K562 (cell line): ENCODE measurements at regions not wholly inside any gene's neighbourhood (a gene's known extent, or its start where the extent isn't known, plus 50 kb on each side); places are given as distances from the start of the nearest gene placed in this dataset.
"Not testable (repeated sequence)": the region's sequence is repeated elsewhere in the genome, so short reads cannot be mapped to it uniquely, and the experiment has no call there.

Experiments
- ATAC-seq: fragments of 200-7000 bp; cut with Tn5 transposase; 3 replicates; pipeline ENCODE4 v1.9.1; 2020; ENCODE audit warnings: moderate library complexity
- BruUV-seq: library from RNA; stranded (reverse); fragments of 400-500 nt; replicated peaks from 2 replicates; lab custom pipeline; 2021; lab: Mats Ljungman, UMichigan
- CTCF ChIA-PET: fragments of 300-600 bp; formaldehyde crosslinking; extraction: SDS; loops from one replicate; lab custom pipeline; 2021; ENCODE audit warnings: low intra/inter-chr PET ratio; lab: Yijun Ruan, JAX
- POLR2A ChIA-PET: fragments of 300-600, 350-650 bp; sonication (Branson Sonifier 250); formaldehyde crosslinking; extraction: SDS; loops from one replicate; lab custom pipeline; 2021; ENCODE audit warnings: antibody characterized with exemption, inconsistent platforms; lab: Yijun Ruan, JAX
- DNase-seq, 4 experiments: peaks; one replicate each; pipeline versions ENCODE4 v3.0.0 to v3.0.0-alpha.2; 2011 to 2018; ENCODE audit warnings: low spot score in 3 of 4, mixed read lengths in 3 of 4; ENCODE audit errors: extremely low read depth in 1 of 4
- FAIRE-seq: peaks from 2 replicates; lab custom pipeline; 2011; peaks lifted over from hg19 to GRCh38; lab: Jason Lieb, UNC
- H2AFZ ChIP-seq: 2 replicates; pipeline ENCODE4 v1.6.0; 2011; ENCODE audit warnings: low read depth, low read length, control low read depth, inconsistent platforms
- H3K27ac ChIP-seq: fragments of 200-600 bp; 3 replicates; pipeline ENCODE4 v1.8.0; 2011; ENCODE audit warnings: low read depth, mild to moderate bottlenecking, control low read depth, inconsistent platforms, low read length, moderate library complexity, mixed read lengths; ENCODE audit errors: extremely low read depth
- H3K27me3 ChIP-seq, 2 experiments: fragments of 300-600 bp in 1 of 2; 2 replicates in 1 of 2; 3 replicates in 1 of 2; pipeline versions ENCODE4 v1.6.0 to v1.8.0; 2011; ENCODE audit warnings: inconsistent platforms in 2 of 2, low read length in 2 of 2, mild to moderate bottlenecking in 1 of 2, mixed read lengths in 1 of 2, moderate library complexity in 1 of 2; ENCODE audit not compliant: control insufficient read depth in 2 of 2, insufficient read depth in 2 of 2
- H3K36me3 ChIP-seq: fragments of 300-600 bp; 3 replicates; pipeline ENCODE4 v1.8.0; 2011; ENCODE audit warnings: mild to moderate bottlenecking, low read length, inconsistent platforms; ENCODE audit not compliant: control insufficient read depth, insufficient read depth
- H3K4me1 ChIP-seq, 2 experiments: fragments of 200-600 bp in 1 of 2; replicated peaks in 1 of 2; 2 replicates in 1 of 2; 3 replicates in 1 of 2; pipeline versions ENCODE4 v1.5.1 to v1.8.0; 2011; ENCODE audit warnings: inconsistent platforms in 2 of 2, low read length in 2 of 2, mild to moderate bottlenecking in 1 of 2, mixed read lengths in 1 of 2, moderate library complexity in 1 of 2; ENCODE audit not compliant: control insufficient read depth in 2 of 2, insufficient read depth in 2 of 2
- H3K4me2 ChIP-seq: 2 replicates; pipeline ENCODE4 v1.6.1; 2011; ENCODE audit warnings: low read length, control low read depth, inconsistent platforms, mixed read lengths; ENCODE audit not compliant: insufficient read depth
- H3K4me3 ChIP-seq: fragments of 200-600 bp; sonication (generic), shearing (Covaris generic); 2 replicates; pipeline ENCODE4 v1.5.1; 2016; ENCODE audit warnings: control low read depth, inconsistent platforms
- H3K79me2 ChIP-seq: fragments of 200-600 bp; 3 replicates; pipeline ENCODE4 v1.8.0; 2011; ENCODE audit warnings: low read length, inconsistent platforms; ENCODE audit not compliant: control insufficient read depth, insufficient read depth
- H3K9ac ChIP-seq, 2 experiments: 2 replicates each; pipeline versions ENCODE4 v1.6.0 to v1.6.1; 2011; ENCODE audit warnings: low read depth in 2 of 2, low read length in 2 of 2, control low read depth in 1 of 2, inconsistent platforms in 1 of 2, mild to moderate bottlenecking in 1 of 2, mixed read lengths in 1 of 2; ENCODE audit not compliant: insufficient read depth in 1 of 2
- H3K9me1 ChIP-seq: one replicate; pipeline ENCODE4 v1.6.0; 2011; ENCODE audit warnings: inconsistent platforms, mild to moderate bottlenecking, low read length, moderate library complexity; ENCODE audit not compliant: control insufficient read depth, insufficient read depth
- H3K9me3 ChIP-seq: replicated peaks from 2 replicates; pipeline ENCODE4 v1.5.1; 2011; ENCODE audit warnings: low read depth, low read length, inconsistent platforms; ENCODE audit not compliant: control insufficient read depth, insufficient read depth
- H4K20me1 ChIP-seq: replicated peaks from 2 replicates; pipeline ENCODE4 v1.6.1; 2011; ENCODE audit warnings: low read length, inconsistent platforms, mixed read lengths; ENCODE audit not compliant: control insufficient read depth, insufficient read depth
- MAFK ChIP-seq: IDR thresholded peaks from 2 replicates; pipeline ENCODE4 v1.6.1; 2011; ENCODE audit warnings: low read length, improper control_type of control experiment
- MXI1 ChIP-seq: IDR thresholded peaks from 2 replicates; pipeline ENCODE4 v1.6.1; 2011; ENCODE audit warnings: low read depth, mild to moderate bottlenecking, improper control_type of control experiment, low read length
- ZNF224 ChIP-seq: sonication (generic); formaldehyde crosslinking; IDR thresholded peaks from 2 replicates; pipeline ENCODE4 v1.8.0; 2022; ENCODE audit warnings: mild to moderate bottlenecking, missing genetic modification reagents
- ZNF780A ChIP-seq: fragments of 250-450 bp; sonication (Bioruptor Pico); IDR thresholded peaks from 2 replicates; pipeline ENCODE4 v1.5.0; 2021; ENCODE audit warnings: mild to moderate bottlenecking
- WGBS: fragments of 100-300 bp; shearing (Covaris generic); methylation state at CpG from one replicate; pipeline ENCODE4 v1.1.6; 2016; ENCODE audit warnings: low coverage, mixed read lengths; ENCODE audit not compliant: insufficient coverage; ENCODE audit errors: missing lambda C conversion rate; 5-methylcytosine and 5-hydroxymethylcytosine counted together
- in situ Hi-C: fragments of 300-500 bp; cut with MboI; formaldehyde crosslinking; loops from 4 replicates; pipeline ENCODE4 v1.15.0; 2018; ENCODE audit warnings: inconsistent platforms, mixed read lengths
- intact Hi-C: fragments of 100-400 bp; cut with micrococcal nuclease; formaldehyde crosslinking; loops from 2 replicates; pipeline ENCODE4 v1.14.2; 2022

DNA sequence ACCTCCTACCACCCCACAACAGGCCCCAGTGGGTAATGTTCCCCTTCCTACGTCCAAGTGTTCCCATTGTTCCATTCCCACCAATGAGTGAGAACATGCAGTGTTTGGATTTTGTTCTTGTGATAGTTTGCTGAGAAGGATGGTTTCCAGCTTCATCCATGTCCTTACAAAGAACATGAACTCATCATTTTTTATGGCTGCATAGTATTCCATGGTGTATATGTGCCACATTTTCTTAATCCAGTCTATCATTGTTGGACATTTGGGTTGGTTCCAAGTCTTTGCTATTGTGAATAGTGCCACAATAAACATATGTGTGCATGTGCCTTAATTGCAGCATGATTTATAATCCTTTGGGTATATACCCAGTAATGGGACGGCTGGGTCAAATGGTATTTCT lies 81.6 kb downstream of the P2RY10 start:
- CTCF ChIA-PET, BruUV-seq, in situ Hi-C loops, POLR2A ChIA-PET, H3K36me3 ChIP-seq, H3K4me2 ChIP-seq, FAIRE-seq, H3K9me3 ChIP-seq, H3K4me3 ChIP-seq, H4K20me1 ChIP-seq, ATAC-seq, H3K27ac ChIP-seq, H2AFZ ChIP-seq, H3K9ac ChIP-seq, H3K9me1 ChIP-seq, DNase-seq, H3K27me3 ChIP-seq, intact Hi-C loops, H3K4me1 ChIP-seq, H3K79me2 ChIP-seq: not testable (repeated sequence)
- WGBS = 13% methylated on average over 2 of the region's 2 CpGs

DNA sequence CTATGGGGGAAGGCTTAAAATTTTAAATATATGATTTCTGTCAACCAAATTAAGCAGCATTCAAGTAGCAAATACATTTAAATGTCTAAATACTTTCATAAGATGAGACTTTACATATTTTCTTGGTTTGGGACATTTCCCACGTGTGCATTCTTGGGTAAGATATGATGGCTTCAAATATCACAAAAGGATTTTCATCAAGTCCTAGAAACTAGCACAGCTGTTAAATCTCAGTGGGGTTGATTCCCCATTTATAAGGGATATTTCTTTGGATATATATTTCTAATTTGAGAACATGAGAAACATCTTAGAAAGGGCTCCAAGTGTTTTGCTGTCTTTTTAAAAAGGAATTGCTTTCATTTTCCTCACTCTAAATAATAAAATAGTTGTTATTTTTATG lies 90.2 kb downstream of the P2RY10 start:
- POLR2A ChIA-PET = no interaction called here
- no peaks in the 10 kb centered on the region for H3K9me3 ChIP-seq
- no peak overlapping the region for H3K27ac ChIP-seq
- H4K20me1 ChIP-seq = no peaks in the 10 kb centered on the region
- intact Hi-C loops = no loop called here
- no TSS peak for BruUV-seq
- no peak overlapping the region for H3K4me2 ChIP-seq
- H3K27me3 ChIP-seq = no peaks in the 10 kb centered on the region
- TF ChIP-seq ZNF780A (CRISPR knock-in tag) = no peak
- no peak for TF ChIP-seq MXI1
- TF ChIP-seq ZNF224 (CRISPR knock-in tag) = no peak
- TF ChIP-seq MAFK = no peak
- TF ChIP-seq, all 486 proteins: peak for 0
- H3K79me2 ChIP-seq = no peaks in the 10 kb centered on the region
- no peak overlapping the region for H2AFZ ChIP-seq
- H3K4me1 ChIP-seq = no peaks in the 10 kb centered on the region
- no peak for FAIRE-seq
- ATAC-seq = no peak
- no peaks in the 10 kb centered on the region for H3K9me1 ChIP-seq
- DNase-seq = no peak
- 0% methylated on average over 1 of the region's 1 CpG for WGBS
- no peak overlapping the region for H3K4me3 ChIP-seq
- H3K9ac ChIP-seq = no peak overlapping the region
- in situ Hi-C loops = no loop called here
- CTCF ChIA-PET = no interaction called here
- H3K36me3 ChIP-seq = no peaks in the 10 kb centered on the region
